Mucosa of descending colon (tissue), 3 donors: ENCODE measurements at regions not wholly inside any gene's neighbourhood (a gene's known extent, or its start where the extent isn't known, plus 50 kb on each side); places are given as distances from the start of the nearest gene placed in this dataset.

Experiments
- ATAC-seq: fragments of 200-7000 bp; cut with Tn5 transposase; one replicate; pipeline ENCODE4 v1.9.1; 2020; ENCODE audit warnings: mild to moderate bottlenecking, moderate library complexity
- DNase-seq, 3 donors: peaks; one replicate each; pipeline ENCODE4 v3.0.0-alpha.2; 2020
- H3K36me3 ChIP-seq: fragments of 200-600 bp; one replicate; pipeline ENCODE4 v1.8.0; 2021; ENCODE audit warnings: low read depth, mild to moderate bottlenecking
- H3K4me1 ChIP-seq: fragments of 200-600 bp; one replicate; pipeline ENCODE4 v1.8.0; 2021; ENCODE audit warnings: low read depth, mild to moderate bottlenecking
- H3K4me3 ChIP-seq: fragments of 200-600 bp; one replicate; pipeline ENCODE4 v1.8.0; 2021; ENCODE audit warnings: mild to moderate bottlenecking
- H3K9me3 ChIP-seq: fragments of 200-600 bp; one replicate; pipeline ENCODE4 v1.8.0; 2021; ENCODE audit warnings: mild to moderate bottlenecking
- CTCF ChIP-seq: fragments of 200-600 bp; IDR thresholded peaks from one replicate; pipeline ENCODE4 v1.8.0; 2022; ENCODE audit warnings: antibody characterized with exemption, mild to moderate bottlenecking
- intact Hi-C, 2 donors: fragments of 100-400 bp; cut with DNase I in 1 of 2; cut with micrococcal nuclease in 1 of 2; formaldehyde crosslinking; loops; one replicate each; pipeline versions ENCODE4 v1.11.0 to v1.11.1; 2022; cut with DNase I, micrococcal nuclease
- donor health status: DM: no; HTN: no; CAD: no; lungs with moderate emphysema.
- donor health status: DM: no; HTN: no; CAD: no.
- donor health status: DM: no; HTN: yes; CAD: no.

- H3K4me1 ChIP-seq: no peaks in the 10 kb centered on the region
- intact Hi-C loops: no loop called here
- no peak for ATAC-seq
- no peak overlapping the region for H3K4me3 ChIP-seq
- no peaks in the 10 kb centered on the region for H3K36me3 ChIP-seq
- H3K9me3 ChIP-seq: no peaks in the 10 kb centered on the region
- no peak for DNase-seq
- TF ChIP-seq CTCF: no peak
Measured at GRCh38 chr13:37364007-37364406, 234.6 kb downstream of the POSTN start.

- intact Hi-C loops: no loop called here
- no peaks in the 10 kb centered on the region for H3K9me3 ChIP-seq
- H3K4me3 ChIP-seq: no peak overlapping the region
- ATAC-seq (no peak), DNase-seq (no peak)
- no peaks in the 10 kb centered on the region for H3K36me3 ChIP-seq
- H3K4me1 ChIP-seq: no peaks in the 10 kb centered on the region
- no peak for TF ChIP-seq CTCF
Measured at GRCh38 chr13:37361608-37362007, 237.0 kb downstream of the POSTN start.

- no peak for ATAC-seq
- H3K4me1 ChIP-seq: no peaks in the 10 kb centered on the region
- H3K4me3 ChIP-seq: no peak overlapping the region
- H3K36me3 ChIP-seq: no peaks in the 10 kb centered on the region
- intact Hi-C loops: no loop called here
- no peaks in the 10 kb centered on the region for H3K9me3 ChIP-seq
- no peak for DNase-seq
- TF ChIP-seq CTCF: no peak
Measured at GRCh38 chr13:37360556-37360955, 238.0 kb downstream of the POSTN start.

- TF ChIP-seq CTCF: no peak
- intact Hi-C loops: no loop called here
- no peaks in the 10 kb centered on the region for H3K9me3 ChIP-seq
- no peak for DNase-seq
- no peaks in the 10 kb centered on the region for H3K36me3 ChIP-seq
- no peaks in the 10 kb centered on the region for H3K4me1 ChIP-seq
- H3K4me3 ChIP-seq: no peak overlapping the region
- ATAC-seq: no peak
Measured at GRCh38 chr13:37357548-37357947, 241.0 kb downstream of the POSTN start.

- ATAC-seq (no peak), DNase-seq (no peak)
- TF ChIP-seq CTCF: no peak
- Histone ChIP-seq H3K4me1 (no peaks in the 10 kb centered on the region), H3K9me3 (no peaks in the 10 kb centered on the region), H3K4me3 (no peak overlapping the region), H3K36me3 (no peaks in the 10 kb centered on the region)
- intact Hi-C loops: no loop called here
Measured at GRCh38 chr13:37353911-37354310, 244.7 kb downstream of the POSTN start.

- Histone ChIP-seq H3K4me1 (no peaks in the 10 kb centered on the region), H3K4me3 (no peak overlapping the region), H3K36me3 (no peaks in the 10 kb centered on the region), H3K9me3 (no peaks in the 10 kb centered on the region)
- TF ChIP-seq CTCF: no peak
- ATAC-seq (no peak), DNase-seq (no peak)
- intact Hi-C loops: no loop called here
Measured at GRCh38 chr13:37351211-37351610, 245.7 kb upstream of the CSNK1A1L start.
